Tongue (tissue), 1 donor: ENCODE measurements at regions not wholly inside any gene's neighbourhood (a gene's known extent, or its start where the extent isn't known, plus 50 kb on each side); places are given as distances from the start of the nearest gene placed in this dataset.
A peak's percentile ranks its signal among the peaks of the same experiment; 100 is the strongest.
"Not testable (repeated sequence)": the region's sequence is repeated elsewhere in the genome, so short reads cannot be mapped to it uniquely, and the experiment has no call there.

Experiments used
- DNase-seq: peaks from one replicate; pipeline ENCODE4 v3.0.0-alpha.2; 2015

- DNase-seq = peak; percentile 16
Measured at GRCh38 chr6:84350397-84350796, 123.0 kb upstream of the CEP162 start.

GRCh38 chr6:84349542-84349941, 122.1 kb upstream of the CEP162 start:
- no peak for DNase-seq

- no peak for DNase-seq
Measured at GRCh38 chr6:84348801-84349200, 121.4 kb upstream of the CEP162 start.

- no peak for DNase-seq
Measured at GRCh38 chr6:84346372-84346771, 118.9 kb upstream of the CEP162 start.

GRCh38 chr6:84344005-84344404, 116.6 kb upstream of the CEP162 start:
- no peak for DNase-seq

GRCh38 chr6:84340422-84340821, 113.0 kb upstream of the CEP162 start:
- no peak for DNase-seq

GRCh38 chr6:84333842-84334241, 106.4 kb upstream of the CEP162 start:
- DNase-seq = peak; percentile 8

GRCh38 chr6:84332139-84333034, 104.9 kb upstream of the CEP162 start:
- no peak for DNase-seq

- no peak for DNase-seq
Measured at GRCh38 chr6:84330325-84330724, 102.9 kb upstream of the CEP162 start.

GRCh38 chr6:84329516-84329915, 102.1 kb upstream of the CEP162 start:
- peak; percentile 46 for DNase-seq

- DNase-seq = peak; percentile 29
Measured at GRCh38 chr6:84329077-84329476, 101.6 kb upstream of the CEP162 start.

GRCh38 chr6:84317463-84317862, 90.0 kb upstream of the CEP162 start:
- no peak for DNase-seq

GRCh38 chr6:84314377-84314898, 87.0 kb upstream of the CEP162 start:
- no peak for DNase-seq

GRCh38 chr6:84309336-84309735, 81.9 kb upstream of the CEP162 start:
- DNase-seq = peak; percentile 8

- DNase-seq = no peak
Measured at GRCh38 chr6:84304881-84305280, 77.4 kb upstream of the CEP162 start.

- not testable (repeated sequence) for DNase-seq
Measured at GRCh38 chr6:84291033-84291432, 63.6 kb upstream of the CEP162 start.

- no peak for DNase-seq
Measured at GRCh38 chr6:84284428-84285049, 57.1 kb upstream of the CEP162 start.

GRCh38 chr6:84282550-84282949, 55.1 kb upstream of the CEP162 start:
- peak; percentile 89 for DNase-seq

GRCh38 chr6:84280639-84281038, 53.2 kb upstream of the CEP162 start:
- no peak for DNase-seq

- DNase-seq = no peak
Measured at GRCh38 chr6:84280030-84280429, 52.6 kb upstream of the CEP162 start.

GRCh38 chr6:84278321-84278998, 51.0 kb upstream of the CEP162 start:
- DNase-seq = peak; percentile 81
